SK-N-MC (cell line): ENCODE measurements at regions not wholly inside any gene's neighbourhood (a gene's known extent, or its start where the extent isn't known, plus 50 kb on each side); places are given as distances from the start of the nearest gene placed in this dataset.
A peak's percentile ranks its signal among the peaks of the same experiment; 100 is the strongest.
"Not testable (repeated sequence)": the region's sequence is repeated elsewhere in the genome, so short reads cannot be mapped to it uniquely, and the experiment has no call there.

Experiments
- DNase-seq: peaks from one replicate; pipeline ENCODE4 v3.0.0-alpha.2; 2011; ENCODE audit warnings: low read depth, low spot score
- H3K27ac ChIP-seq: fragments of 200-600 bp; sonication (generic); 2 replicates; pipeline ENCODE4 v1.5.1; 2016; ENCODE audit warnings: mixed run types
- H3K36me3 ChIP-seq: fragments of 200-600 bp; sonication (generic); 2 replicates; pipeline ENCODE4 v1.6.1; 2017; ENCODE audit warnings: antibody characterized with exemption, low read length, mixed read lengths; ENCODE audit not compliant: insufficient read depth
- H3K4me3 ChIP-seq: fragments of 200-600 bp; sonication (generic); 2 replicates; pipeline ENCODE4 v1.5.1; 2016
- H3K9ac ChIP-seq: fragments of 200-600 bp; sonication (generic); 2 replicates; pipeline ENCODE4 v1.8.0; 2017; ENCODE audit warnings: mixed run types, mixed read lengths; ENCODE audit not compliant: insufficient read length
- H3K9me3 ChIP-seq: fragments of 200-600 bp; sonication (generic); 2 replicates; pipeline ENCODE4 v1.6.1; 2017; ENCODE audit warnings: low read depth, mild to moderate bottlenecking, antibody characterized with exemption, low read length, moderate library complexity, mixed read lengths
- EZH2 ChIP-seq: fragments of 200-600 bp; sonication (generic); IDR thresholded peaks from one replicate; pipeline ENCODE4 v1.6.1; 2017; ENCODE audit warnings: antibody characterized with exemption
- FOXP2 ChIP-seq: optimal IDR thresholded peaks from 2 replicates; pipeline ENCODE3; 2011; ENCODE audit warnings: mild to moderate bottlenecking, moderate library complexity; ENCODE audit not compliant: insufficient read depth; ENCODE audit errors: extremely low read length, control extremely low read depth
- POLR2AphosphoS5 ChIP-seq: IDR thresholded peaks from 2 replicates; pipeline ENCODE4 v1.6.1; 2012; ENCODE audit warnings: mild to moderate bottlenecking, low read depth, low read length, borderline replicate concordance

DNA sequence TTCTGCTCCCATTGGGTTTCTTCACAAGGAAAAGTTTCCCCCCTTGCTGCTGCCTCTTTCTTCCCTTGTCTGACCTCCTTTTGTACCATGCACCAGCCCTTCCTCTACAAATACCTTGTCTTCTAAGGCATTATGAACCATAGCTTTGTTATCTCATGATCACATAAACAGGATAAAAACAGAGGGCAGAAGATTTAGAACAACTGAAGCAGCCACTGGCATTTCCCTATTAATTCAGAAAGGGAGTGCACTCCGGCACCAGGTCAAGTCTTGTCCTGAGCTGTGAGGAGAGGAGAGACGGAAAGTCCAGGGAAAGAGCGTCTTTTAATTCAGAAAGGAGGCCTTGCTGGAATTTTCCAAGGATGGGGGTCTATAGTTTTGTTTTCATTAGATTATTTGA is 281.7 kb downstream of the RCHY1 start:
- DNase-seq = no peak
- no peak for TF ChIP-seq POLR2AphosphoS5
- TF ChIP-seq FOXP2 = no peak
- no peak for TF ChIP-seq EZH2
- Histone ChIP-seq H3K9ac (no peak overlapping the region), H3K36me3 (no peaks in the 10 kb centered on the region), H3K4me3 (no peak overlapping the region), H3K27ac (no peak overlapping the region), H3K9me3 (no peaks in the 10 kb centered on the region)

- no peak for TF ChIP-seq POLR2AphosphoS5
- TF ChIP-seq FOXP2 = no peak
- no peak for TF ChIP-seq EZH2
Measured at GRCh38 chr4:75229806-75230570, 284.2 kb downstream of the RCHY1 start.

DNA sequence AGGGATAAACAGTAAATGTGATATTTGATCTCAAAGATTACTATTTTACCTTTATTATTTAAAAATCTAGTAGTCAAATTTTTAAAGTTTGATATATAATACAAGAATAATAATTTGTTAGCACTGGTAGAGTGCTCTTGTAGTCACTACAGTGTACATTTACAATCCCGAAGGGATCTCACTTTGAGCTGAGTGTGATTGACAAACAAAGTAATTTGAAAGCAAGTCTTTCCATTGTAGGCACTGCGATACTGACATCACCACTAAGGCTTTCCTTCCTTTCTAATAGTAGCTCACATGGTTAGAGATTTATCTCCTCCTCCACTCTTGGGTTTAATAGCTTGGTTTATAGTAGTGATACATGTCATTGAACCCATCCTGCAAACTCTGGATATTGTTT is 280.6 kb downstream of the PARM1 start:
- no peaks in the 10 kb centered on the region for H3K9me3 ChIP-seq
- no peak overlapping the region for H3K4me3 ChIP-seq
- H3K36me3 ChIP-seq = no peaks in the 10 kb centered on the region
- no peak for TF ChIP-seq FOXP2
- TF ChIP-seq EZH2 = no peak
- TF ChIP-seq POLR2AphosphoS5 = no peak
- no peak overlapping the region for H3K27ac ChIP-seq
- DNase-seq = no peak
- no peak overlapping the region for H3K9ac ChIP-seq

More at GRCh38 chr4:75229806-75230570, 284.2 kb downstream of the RCHY1 start:
- H3K9ac ChIP-seq = peak overlapping the region; percentile 29
- H3K4me3 ChIP-seq = peak overlapping the region; percentile 50
- no peak for DNase-seq
- H3K27ac ChIP-seq = peak overlapping the region; percentile 76
- H3K36me3 ChIP-seq = no peaks in the 10 kb centered on the region
- H3K9me3 ChIP-seq = no peaks in the 10 kb centered on the region

GRCh38 chr4:75211422-75211821 is 278.5 kb downstream of the PARM1 start:
- Histone ChIP-seq H3K36me3 (no peaks in the 10 kb centered on the region), H3K9me3 (no peaks in the 10 kb centered on the region), H3K4me3 (no peak overlapping the region), H3K27ac (no peak overlapping the region), H3K9ac (no peak overlapping the region)
- TF ChIP-seq EZH2 = no peak
- TF ChIP-seq FOXP2 = no peak
- TF ChIP-seq POLR2AphosphoS5 = no peak
- DNase-seq = no peak

- DNase-seq = no peak
- no peak overlapping the region for H3K4me3 ChIP-seq
- TF ChIP-seq EZH2 (no peak), FOXP2 (no peak), POLR2AphosphoS5 (no peak)
- H3K36me3 ChIP-seq = no peaks in the 10 kb centered on the region
- no peaks in the 10 kb centered on the region for H3K9me3 ChIP-seq
- H3K27ac ChIP-seq = no peak overlapping the region
- no peak overlapping the region for H3K9ac ChIP-seq
Measured at GRCh38 chr4:75207902-75208301, 275.0 kb downstream of the PARM1 start.

DNA sequence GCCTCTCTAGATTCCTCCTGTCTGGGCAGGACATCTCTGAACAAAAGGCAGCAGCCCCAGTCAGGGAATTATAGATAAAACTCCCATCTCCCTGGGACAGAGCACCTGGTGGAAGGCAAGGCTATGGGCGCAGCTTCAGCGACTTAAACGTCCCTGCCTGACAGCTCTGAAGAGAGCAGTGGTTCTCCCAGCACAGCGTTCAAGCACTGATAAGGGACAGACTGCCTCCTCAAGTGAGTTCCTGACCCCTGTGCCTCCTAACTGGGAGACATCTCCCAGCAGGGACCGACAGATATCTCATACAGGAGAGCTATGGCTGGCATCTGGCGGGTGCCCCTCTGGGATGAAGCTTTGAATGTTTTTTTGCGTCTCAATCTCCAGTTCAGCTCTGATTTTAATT is 262.2 kb downstream of the PARM1 start:
- Histone ChIP-seq H3K4me3 (no peak overlapping the region), H3K9me3 (no peaks in the 10 kb centered on the region), H3K36me3 (no peaks in the 10 kb centered on the region), H3K27ac (no peak overlapping the region), H3K9ac (no peak overlapping the region)
- TF ChIP-seq FOXP2 = no peak
- TF ChIP-seq POLR2AphosphoS5 = no peak
- no peak for TF ChIP-seq EZH2
- DNase-seq = no peak

- no peaks in the 10 kb centered on the region for H3K9me3 ChIP-seq
- no peak overlapping the region for H3K4me3 ChIP-seq
- no peak for TF ChIP-seq POLR2AphosphoS5
- no peak for TF ChIP-seq EZH2
- TF ChIP-seq FOXP2 = no peak
- no peaks in the 10 kb centered on the region for H3K36me3 ChIP-seq
- DNase-seq = no peak
- H3K9ac ChIP-seq = no peak overlapping the region
- no peak overlapping the region for H3K27ac ChIP-seq
Measured at GRCh38 chr4:75194180-75194579, 261.3 kb downstream of the PARM1 start.

- H3K9ac ChIP-seq, H3K27ac ChIP-seq, H3K4me3 ChIP-seq, H3K36me3 ChIP-seq, DNase-seq, H3K9me3 ChIP-seq: not testable (repeated sequence)
Measured at GRCh38 chr4:75192182-75192581, 259.3 kb downstream of the PARM1 start.
